ENCODE measurements at regions not wholly inside any gene's neighbourhood (a gene's known extent, or its start where the extent isn't known, plus 50 kb on each side); places are given as distances from the start of the nearest gene placed in this dataset.

DNA sequence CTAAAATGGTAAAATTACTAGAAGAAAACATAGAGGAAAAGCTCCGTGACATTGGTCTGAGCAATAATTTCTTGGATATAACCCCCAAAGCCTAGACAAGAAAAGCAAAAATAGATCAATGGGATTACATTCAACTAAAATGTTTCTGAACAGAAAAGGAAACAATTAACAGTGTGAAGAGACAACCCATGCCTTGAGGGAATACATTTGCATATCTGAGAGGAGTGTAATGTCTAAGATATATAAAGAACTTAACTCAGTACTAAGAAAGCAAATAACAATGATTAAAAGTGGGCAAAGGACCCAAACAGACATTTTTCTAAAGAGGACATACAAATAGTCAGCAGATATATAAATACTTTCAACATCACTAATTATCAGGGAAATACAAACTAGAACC, 206.2 kb downstream of the VAPA start:
- TF ChIP-seq POLR2A (IDR thresholded peaks at IDR 0.05), result no peak
- TF ChIP-seq, protein P1, sequence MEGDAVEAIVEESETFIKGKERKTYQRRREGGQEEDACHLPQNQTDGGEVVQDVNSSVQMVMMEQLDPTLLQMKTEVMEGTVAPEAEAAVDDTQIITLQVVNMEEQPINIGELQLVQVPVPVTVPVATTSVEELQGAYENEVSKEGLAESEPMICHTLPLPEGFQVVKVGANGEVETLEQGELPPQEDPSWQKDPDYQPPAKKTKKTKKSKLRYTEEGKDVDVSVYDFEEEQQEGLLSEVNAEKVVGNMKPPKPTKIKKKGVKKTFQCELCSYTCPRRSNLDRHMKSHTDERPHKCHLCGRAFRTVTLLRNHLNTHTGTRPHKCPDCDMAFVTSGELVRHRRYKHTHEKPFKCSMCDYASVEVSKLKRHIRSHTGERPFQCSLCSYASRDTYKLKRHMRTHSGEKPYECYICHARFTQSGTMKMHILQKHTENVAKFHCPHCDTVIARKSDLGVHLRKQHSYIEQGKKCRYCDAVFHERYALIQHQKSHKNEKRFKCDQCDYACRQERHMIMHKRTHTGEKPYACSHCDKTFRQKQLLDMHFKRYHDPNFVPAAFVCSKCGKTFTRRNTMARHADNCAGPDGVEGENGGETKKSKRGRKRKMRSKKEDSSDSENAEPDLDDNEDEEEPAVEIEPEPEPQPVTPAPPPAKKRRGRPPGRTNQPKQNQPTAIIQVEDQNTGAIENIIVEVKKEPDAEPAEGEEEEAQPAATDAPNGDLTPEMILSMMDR (IDR thresholded peaks at IDR 0.05), result no peak

DNA sequence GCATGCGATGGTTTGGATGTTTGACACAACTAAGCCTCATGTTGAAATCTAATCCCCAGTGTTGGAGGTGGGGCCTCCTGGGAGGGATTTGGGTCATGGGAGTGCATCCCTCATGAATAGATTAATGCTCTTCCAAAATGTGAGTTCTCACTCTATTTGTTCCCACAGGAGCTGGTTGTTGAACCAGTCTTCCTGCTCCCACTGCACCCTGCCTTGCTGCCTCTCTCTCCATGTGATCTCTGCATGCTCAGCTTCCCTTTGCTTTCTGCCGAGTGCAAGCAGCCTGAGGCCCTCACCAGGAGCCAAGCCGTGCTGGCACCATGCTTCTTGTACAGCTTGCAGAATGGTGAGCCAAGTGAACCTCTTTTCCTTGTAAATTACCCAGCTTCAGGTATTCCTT, 206.8 kb downstream of the VAPA start:
- H3K4me3 ChIP-seq, result no peak overlapping the region
- TF ChIP-seq, protein P1 (IDR thresholded peaks at IDR 0.05), result no peak
- TF ChIP-seq POLR2A (IDR thresholded peaks at IDR 0.05), result no peak
- H3K4me1 ChIP-seq, result peaks cover 0 to 17% (median 0%) of the 10 kb centered on the region in 4 donors
- no peaks in the 10 kb centered on the region for H3K36me3 ChIP-seq
- no peaks in the 10 kb centered on the region for H3K27me3 ChIP-seq
- no peaks in the 10 kb centered on the region for H3K9me3 ChIP-seq
- no peak for DNase-seq
- H3K27ac ChIP-seq, result no peak overlapping the region

More for the DNA sequence above, 206.2 kb downstream of the VAPA start:
- no peak for DNase-seq
- no peaks in the 10 kb centered on the region for H3K27me3 ChIP-seq
- no peak overlapping the region for H3K4me3 ChIP-seq
- H3K9me3 ChIP-seq, result no peaks in the 10 kb centered on the region
- H3K36me3 ChIP-seq, result no peaks in the 10 kb centered on the region
- H3K27ac ChIP-seq, result no peak overlapping the region
- peaks cover 0 to 17% (median 0%) of the 10 kb centered on the region in 4 donors for H3K4me1 ChIP-seq

DNA sequence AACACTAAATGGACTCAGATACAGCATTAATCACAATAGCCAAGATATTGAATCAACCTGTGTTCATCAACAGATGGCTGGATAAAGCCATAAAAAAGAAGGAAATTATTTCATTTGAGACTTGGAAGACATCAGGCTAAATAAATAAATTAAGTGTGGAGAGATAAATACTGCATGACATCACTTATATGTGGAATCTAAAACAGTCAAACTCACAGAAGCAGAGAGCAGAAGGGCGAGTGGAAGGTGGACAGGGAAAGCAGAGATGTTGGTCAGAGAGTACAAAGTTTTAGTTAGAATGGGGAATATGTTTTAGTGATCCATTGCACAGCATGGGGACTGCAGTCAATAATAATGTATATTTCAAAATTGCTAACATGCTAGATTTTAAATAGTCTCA, 207.2 kb downstream of the VAPA start:
- no peak for TF ChIP-seq POLR2A (IDR thresholded peaks at IDR 0.05)
- TF ChIP-seq, protein P1 (IDR thresholded peaks at IDR 0.05), result no peak
- Histone ChIP-seq H3K36me3 (no peaks in the 10 kb centered on the region), H3K9me3 (no peaks in the 10 kb centered on the region), H3K4me3 (no peak overlapping the region), H3K27me3 (no peaks in the 10 kb centered on the region), H3K27ac (no peak overlapping the region), H3K4me1 (peaks cover 0 to 17% (median 0%) of the 10 kb centered on the region in 4 donors)
- DNase-seq, result no peak

DNA sequence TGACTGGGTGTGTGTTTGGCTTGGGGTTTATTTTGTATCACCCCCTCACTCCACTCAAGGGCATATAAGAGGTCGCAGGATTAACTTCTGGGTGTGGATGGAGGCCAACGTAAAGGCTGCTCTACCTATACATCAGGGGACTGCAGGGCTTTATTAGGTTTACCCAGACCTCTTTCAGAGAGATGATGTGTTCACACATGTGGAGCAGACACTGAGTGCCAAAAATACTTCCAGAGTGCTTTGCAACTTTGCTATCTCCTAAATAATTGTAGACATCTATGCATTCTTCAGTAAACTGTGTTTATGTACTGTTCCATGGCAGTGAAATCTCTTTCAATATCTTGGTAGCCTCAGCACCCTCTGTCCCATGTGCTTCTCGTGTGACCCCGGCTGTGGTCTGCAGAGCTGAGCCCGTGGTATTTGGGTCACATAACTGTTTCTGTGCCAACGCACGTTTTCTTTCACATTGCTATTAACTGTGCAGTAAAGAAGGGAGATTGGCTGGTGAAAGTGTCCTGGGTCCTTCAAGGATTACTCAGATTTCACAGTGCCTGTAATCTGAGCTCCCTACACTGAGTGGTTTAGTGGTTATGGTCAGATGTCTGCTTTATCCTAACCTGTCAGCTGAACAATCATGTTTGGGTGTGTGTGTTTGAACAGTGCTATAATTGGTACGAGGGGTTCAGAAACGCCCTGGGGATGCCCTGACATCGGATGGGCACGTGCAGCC, 208.1 kb downstream of the VAPA start:
- Histone ChIP-seq H3K4me3 (no peak overlapping the region), H3K36me3 (no peaks in the 10 kb centered on the region), H3K9me3 (no peaks in the 10 kb centered on the region), H3K27me3 (no peaks in the 10 kb centered on the region), H3K4me1 (peaks cover 0 to 17% (median 0%) of the 10 kb centered on the region in 4 donors), H3K27ac (no peak overlapping the region)
- TF ChIP-seq, protein P1 (IDR thresholded peaks at IDR 0.05), result no peak
- TF ChIP-seq POLR2A (IDR thresholded peaks at IDR 0.05), result no peak
- DNase-seq, result no peak

DNA sequence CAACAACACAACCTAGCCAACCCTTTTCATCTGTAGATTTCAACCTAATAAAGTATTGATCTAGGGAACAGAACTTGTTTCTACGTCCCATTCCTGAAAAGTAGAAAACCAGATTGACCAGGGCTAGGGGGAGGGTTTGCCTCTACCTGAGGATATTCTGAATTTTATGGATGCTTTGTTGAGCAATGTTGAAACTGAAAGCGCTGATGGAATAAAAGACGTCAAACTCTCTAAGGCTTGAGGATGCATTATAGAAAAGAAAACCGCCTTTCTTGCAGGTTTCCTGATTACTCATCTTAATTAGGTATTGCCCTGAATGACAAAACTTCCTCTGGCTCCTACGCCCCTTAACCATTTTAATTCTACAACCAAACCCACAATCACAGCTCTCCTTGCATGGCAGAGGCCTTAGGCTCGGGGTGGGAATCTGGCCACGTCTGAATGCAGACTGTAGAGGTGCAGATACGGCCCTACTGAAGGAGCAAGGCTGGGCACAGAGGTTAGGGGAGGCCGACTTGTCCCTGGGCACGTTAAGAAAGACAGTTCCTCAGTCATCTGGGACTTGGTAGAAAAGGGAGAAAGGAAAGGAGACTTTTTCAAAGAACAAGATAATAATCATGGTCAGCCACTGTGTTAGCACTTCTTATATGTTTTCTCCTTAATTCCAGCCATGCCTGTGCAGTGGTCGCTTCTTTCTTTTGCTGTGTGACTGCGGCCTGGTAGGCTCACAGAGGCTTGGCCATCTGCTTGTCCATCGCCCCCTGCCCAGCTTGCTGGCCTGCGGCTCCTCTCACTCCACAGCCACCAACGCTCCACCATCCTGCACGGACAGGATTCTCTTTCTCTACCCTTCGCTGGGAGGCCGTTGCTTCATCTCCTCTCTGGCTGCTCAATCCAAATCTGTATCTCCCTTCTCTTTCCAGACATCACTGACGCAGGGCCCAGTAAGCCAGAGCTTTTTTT, 209.5 kb downstream of the VAPA start:
- no peaks in the 10 kb centered on the region for H3K9me3 ChIP-seq
- no peak for DNase-seq
- H3K36me3 ChIP-seq, result no peaks in the 10 kb centered on the region
- no peak overlapping the region for H3K4me3 ChIP-seq
- H3K27ac ChIP-seq, result no peak overlapping the region
- TF ChIP-seq POLR2A (IDR thresholded peaks at IDR 0.05), result no peak
- TF ChIP-seq, protein P1 (IDR thresholded peaks at IDR 0.05), result no peak
- peaks cover 0 to 17% (median 0%) of the 10 kb centered on the region in 4 donors for H3K4me1 ChIP-seq
- no peaks in the 10 kb centered on the region for H3K27me3 ChIP-seq
